ENCODE measurements at regions not wholly inside any gene's neighbourhood (a gene's known extent, or its start where the extent isn't known, plus 50 kb on each side); places are given as distances from the start of the nearest gene placed in this dataset.

DNA sequence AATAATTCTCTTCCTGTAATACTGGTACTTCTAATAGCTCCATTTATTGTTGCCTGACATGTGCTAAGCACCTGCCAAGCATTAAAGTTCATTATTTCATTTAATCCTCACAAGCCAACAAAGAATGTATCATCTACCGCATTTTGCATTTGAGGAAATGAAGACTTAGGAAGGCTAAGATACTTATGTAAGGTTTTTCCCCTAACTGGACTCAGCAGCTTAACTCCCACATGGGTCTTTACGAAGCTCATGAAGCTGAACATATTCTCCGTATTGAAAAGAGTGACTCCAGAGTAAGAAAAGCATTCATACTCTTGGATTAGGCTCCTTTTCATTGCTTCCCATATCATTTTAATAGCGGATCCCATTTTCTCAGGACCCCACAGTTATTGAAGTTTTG lies 155.7 kb upstream of the TMEM72 start:
- no peaks in the 10 kb centered on the region for H4K20me1 ChIP-seq (ENCODE audit: control insufficient read depth, extremely low read depth, insufficient read depth, low read length)
- H2AFZ ChIP-seq (ENCODE audit: low read length) = no peak overlapping the region
- no peak for DNase-seq (ENCODE audit: low read depth in 2 of 2)
- H3K4me3 ChIP-seq (replicated peaks in 1 of 4; ENCODE audit: control extremely low read depth in 1 of 4, insufficient read depth in 1 of 4, low read depth in 3 of 4, low read length in 4 of 4) = no peak overlapping the region
- no peaks in the 10 kb centered on the region for H3K79me2 ChIP-seq (ENCODE audit: control insufficient read depth, insufficient read depth, low read length)
- no peaks in the 10 kb centered on the region for H3K27me3 ChIP-seq (ENCODE audit: control insufficient read depth, insufficient read depth, low read length)
- no peak overlapping the region for H3K27ac ChIP-seq (ENCODE audit: insufficient read depth, low read length)
- H3K4me1 ChIP-seq (ENCODE audit: control insufficient read depth, extremely low read depth, insufficient read depth, low read length) = peaks cover 10% of the 10 kb centered on the region
- H3K9ac ChIP-seq (ENCODE audit: insufficient read depth, low read length) = no peak overlapping the region
- no peaks in the 10 kb centered on the region for H3K9me3 ChIP-seq (ENCODE audit: control insufficient read depth, insufficient read depth, low read depth, low read length)
- H3K4me2 ChIP-seq (ENCODE audit: extremely low read depth, insufficient read depth, low read length) = no peak overlapping the region
- TF ChIP-seq EZH2 (IDR thresholded peaks at IDR 0.05; ENCODE audit: low read length, missing control alignments) = no peak
- TF ChIP-seq, protein P1, sequence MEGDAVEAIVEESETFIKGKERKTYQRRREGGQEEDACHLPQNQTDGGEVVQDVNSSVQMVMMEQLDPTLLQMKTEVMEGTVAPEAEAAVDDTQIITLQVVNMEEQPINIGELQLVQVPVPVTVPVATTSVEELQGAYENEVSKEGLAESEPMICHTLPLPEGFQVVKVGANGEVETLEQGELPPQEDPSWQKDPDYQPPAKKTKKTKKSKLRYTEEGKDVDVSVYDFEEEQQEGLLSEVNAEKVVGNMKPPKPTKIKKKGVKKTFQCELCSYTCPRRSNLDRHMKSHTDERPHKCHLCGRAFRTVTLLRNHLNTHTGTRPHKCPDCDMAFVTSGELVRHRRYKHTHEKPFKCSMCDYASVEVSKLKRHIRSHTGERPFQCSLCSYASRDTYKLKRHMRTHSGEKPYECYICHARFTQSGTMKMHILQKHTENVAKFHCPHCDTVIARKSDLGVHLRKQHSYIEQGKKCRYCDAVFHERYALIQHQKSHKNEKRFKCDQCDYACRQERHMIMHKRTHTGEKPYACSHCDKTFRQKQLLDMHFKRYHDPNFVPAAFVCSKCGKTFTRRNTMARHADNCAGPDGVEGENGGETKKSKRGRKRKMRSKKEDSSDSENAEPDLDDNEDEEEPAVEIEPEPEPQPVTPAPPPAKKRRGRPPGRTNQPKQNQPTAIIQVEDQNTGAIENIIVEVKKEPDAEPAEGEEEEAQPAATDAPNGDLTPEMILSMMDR (conservative IDR thresholded peaks at IDR 0.05 in 1 of 2, IDR thresholded peaks at IDR 0.05 in 1 of 2; ENCODE audit: low read depth in 1 of 2, low read length in 2 of 2) = no peak
- H3K36me3 ChIP-seq (ENCODE audit: control insufficient read depth, insufficient read depth, low read length) = no peaks in the 10 kb centered on the region

DNA sequence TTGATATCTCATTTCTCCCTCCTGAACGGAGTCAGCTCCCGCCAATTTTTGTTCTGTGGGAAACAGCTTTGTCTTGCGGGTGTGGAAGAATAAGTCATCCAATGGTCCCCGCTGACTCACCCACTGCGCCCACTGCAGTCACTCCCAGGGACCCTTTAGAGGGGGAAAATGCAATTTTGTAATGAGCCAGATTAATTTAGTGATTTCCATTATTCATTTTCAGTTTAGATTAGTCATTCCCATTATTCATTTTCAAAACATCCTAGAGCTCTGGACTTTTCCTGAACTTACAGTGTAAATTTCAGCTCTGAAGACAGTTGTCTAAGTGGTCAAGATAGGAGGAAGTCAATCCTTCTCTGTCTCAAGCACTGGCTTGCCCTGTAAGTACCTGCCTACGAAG lies 154.9 kb upstream of the TMEM72 start:
- no peaks in the 10 kb centered on the region for H4K20me1 ChIP-seq (ENCODE audit: control insufficient read depth, extremely low read depth, insufficient read depth, low read length)
- H3K4me3 ChIP-seq (replicated peaks in 1 of 4; ENCODE audit: control extremely low read depth in 1 of 4, insufficient read depth in 1 of 4, low read depth in 3 of 4, low read length in 4 of 4) = no peak overlapping the region
- TF ChIP-seq, protein P1 (conservative IDR thresholded peaks at IDR 0.05 in 1 of 2, IDR thresholded peaks at IDR 0.05 in 1 of 2; ENCODE audit: low read depth in 1 of 2, low read length in 2 of 2) = no peak
- no peak overlapping the region for H3K9ac ChIP-seq (ENCODE audit: insufficient read depth, low read length)
- peaks cover 10% of the 10 kb centered on the region for H3K4me1 ChIP-seq (ENCODE audit: control insufficient read depth, extremely low read depth, insufficient read depth, low read length)
- H3K36me3 ChIP-seq (ENCODE audit: control insufficient read depth, insufficient read depth, low read length) = no peaks in the 10 kb centered on the region
- peak; percentile 63 to 99 for DNase-seq (ENCODE audit: low read depth in 2 of 2)
- H3K4me2 ChIP-seq (ENCODE audit: extremely low read depth, insufficient read depth, low read length) = peak overlapping the region; percentile 7
- H2AFZ ChIP-seq (ENCODE audit: low read length) = no peak overlapping the region
- H3K27ac ChIP-seq (ENCODE audit: insufficient read depth, low read length) = no peak overlapping the region
- H3K9me3 ChIP-seq (ENCODE audit: control insufficient read depth, insufficient read depth, low read depth, low read length) = no peaks in the 10 kb centered on the region
- no peaks in the 10 kb centered on the region for H3K27me3 ChIP-seq (ENCODE audit: control insufficient read depth, insufficient read depth, low read length)
- H3K79me2 ChIP-seq (ENCODE audit: control insufficient read depth, insufficient read depth, low read length) = no peaks in the 10 kb centered on the region

DNA sequence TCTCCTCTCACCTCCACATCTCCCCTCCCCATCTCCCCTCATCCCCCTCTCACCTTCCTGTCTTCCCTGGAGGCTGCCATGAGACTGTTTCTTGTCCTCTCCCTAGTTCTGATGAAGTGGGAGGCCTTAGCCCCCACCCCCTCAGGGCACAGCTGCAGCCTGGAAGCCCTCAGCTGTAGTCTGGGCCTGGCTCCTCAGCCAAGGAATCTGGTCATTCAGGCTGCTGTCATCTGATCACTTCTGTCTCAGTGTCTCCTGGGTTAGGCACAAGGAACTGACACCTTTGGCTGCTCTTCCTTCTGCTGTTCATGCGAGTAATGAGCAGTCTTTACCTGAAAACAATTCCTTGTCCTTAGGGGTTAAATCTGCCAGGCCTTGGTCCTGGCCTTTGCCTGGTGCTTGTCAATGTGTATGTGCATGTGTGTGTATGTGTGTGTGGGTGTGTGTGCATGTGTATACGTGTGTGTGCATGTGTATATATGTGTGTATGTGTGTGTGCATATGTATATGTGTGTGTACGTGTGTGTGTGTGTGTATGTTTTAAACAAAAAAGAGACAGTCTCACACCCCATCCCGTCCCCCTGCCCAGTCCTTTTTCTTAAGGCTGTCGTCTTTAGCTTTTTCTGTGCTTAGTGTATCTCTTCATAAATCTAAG lies 153.5 kb upstream of the TMEM72 start:
- no peaks in the 10 kb centered on the region for H3K9me3 ChIP-seq (ENCODE audit: control insufficient read depth, insufficient read depth, low read depth, low read length)

More for the DNA sequence above, 153.5 kb upstream of the TMEM72 start:
- no peak overlapping the region for H3K27ac ChIP-seq (ENCODE audit: insufficient read depth, low read length)
- peaks cover 10% of the 10 kb centered on the region for H3K4me1 ChIP-seq (ENCODE audit: control insufficient read depth, extremely low read depth, insufficient read depth, low read length)
- H3K27me3 ChIP-seq (ENCODE audit: control insufficient read depth, insufficient read depth, low read length) = no peaks in the 10 kb centered on the region
- H3K79me2 ChIP-seq (ENCODE audit: control insufficient read depth, insufficient read depth, low read length) = no peaks in the 10 kb centered on the region
- no peak overlapping the region for H3K4me3 ChIP-seq (replicated peaks in 1 of 4; ENCODE audit: control extremely low read depth in 1 of 4, insufficient read depth in 1 of 4, low read depth in 3 of 4, low read length in 4 of 4)
- H3K9ac ChIP-seq (ENCODE audit: insufficient read depth, low read length) = no peak overlapping the region
- TF ChIP-seq, protein P1 (conservative IDR thresholded peaks at IDR 0.05 in 1 of 2, IDR thresholded peaks at IDR 0.05 in 1 of 2; ENCODE audit: low read depth in 1 of 2, low read length in 2 of 2) = no peak
- no peak for TF ChIP-seq EZH2 (IDR thresholded peaks at IDR 0.05; ENCODE audit: low read length, missing control alignments)
- H3K36me3 ChIP-seq (ENCODE audit: control insufficient read depth, insufficient read depth, low read length) = no peaks in the 10 kb centered on the region
- H3K4me2 ChIP-seq (ENCODE audit: extremely low read depth, insufficient read depth, low read length) = no peak overlapping the region
- no peaks in the 10 kb centered on the region for H4K20me1 ChIP-seq (ENCODE audit: control insufficient read depth, extremely low read depth, insufficient read depth, low read length)
- no peak for DNase-seq (ENCODE audit: low read depth in 2 of 2)
- no peak overlapping the region for H2AFZ ChIP-seq (ENCODE audit: low read length)
